Breast epithelium (tissue), 4 donors: ENCODE measurements at regions not wholly inside any gene's neighbourhood (a gene's known extent, or its start where the extent isn't known, plus 50 kb on each side); places are given as distances from the start of the nearest gene placed in this dataset.

Experiments used
- DNase-seq, 2 donors: peaks; one replicate each; pipeline ENCODE4 v3.0.0-alpha.2; 2019; ENCODE audit warnings: low spot score in 2 of 2
- H3K27ac ChIP-seq, 2 donors: fragments of 200-600 bp; sonication (generic) in 1 of 2; one replicate each; pipeline ENCODE4 v1.5.1; 2016 to 2019; ENCODE audit warnings: mild to moderate bottlenecking in 1 of 2
- H3K27me3 ChIP-seq, 2 donors: fragments of 200-600 bp; sonication (generic) in 1 of 2; one replicate each; pipeline versions ENCODE4 v1.5.1 to v1.6.0; 2017 to 2019; ENCODE audit warnings: control low read depth in 1 of 2, mild to moderate bottlenecking in 1 of 2
- H3K36me3 ChIP-seq: fragments of 200-600 bp; one replicate; pipeline ENCODE4 v1.5.1; 2019
- H3K4me1 ChIP-seq, 2 donors: fragments of 200-600 bp; sonication (generic); one replicate each; pipeline ENCODE4 v1.5.1; 2016 to 2019; ENCODE audit warnings: control low read depth in 1 of 2
- H3K4me3 ChIP-seq, 3 donors: fragments of 200-600 bp; sonication (generic); 1 replicate in 2 of 3; 2 replicates in 1 of 3; pipeline ENCODE4 v1.5.1; 2016 to 2019; ENCODE audit warnings: mild to moderate bottlenecking in 3 of 3, moderate library complexity in 2 of 3
- H3K9me3 ChIP-seq, 2 donors: fragments of 200-600 bp; sonication (generic) in 1 of 2; one replicate each; pipeline ENCODE4 v1.5.1; 2016 to 2019; ENCODE audit warnings: control low read depth in 1 of 2
- POLR2A ChIP-seq: fragments of 450-650 bp; IDR thresholded peaks from one replicate; pipeline ENCODE4 v1.6.1; 2016; ENCODE audit warnings: antibody characterized with exemption, mild to moderate bottlenecking, moderate library complexity
- POLR2AphosphoS5 ChIP-seq, 3 donors: sonication (generic); formaldehyde crosslinking; IDR thresholded peaks; one replicate each; pipeline ENCODE4 v1.6.1; 2017; ENCODE audit warnings: antibody characterized with exemption in 3 of 3
- intact Hi-C: fragments of 100-400 bp; cut with DNase I; formaldehyde crosslinking; loops from one replicate; pipeline ENCODE4 v1.15.1; 2023; ENCODE audit warnings: low total_unique reads
- TF ChIP-seq, protein P1 (sequence below), 3 donors: fragments of 450-650 bp; IDR thresholded peaks; one replicate each; pipeline ENCODE4 v1.5.1; 2016 to 2017; ENCODE audit warnings: antibody characterized with exemption in 3 of 3, mild to moderate bottlenecking in 3 of 3, moderate library complexity in 3 of 3

DNA sequence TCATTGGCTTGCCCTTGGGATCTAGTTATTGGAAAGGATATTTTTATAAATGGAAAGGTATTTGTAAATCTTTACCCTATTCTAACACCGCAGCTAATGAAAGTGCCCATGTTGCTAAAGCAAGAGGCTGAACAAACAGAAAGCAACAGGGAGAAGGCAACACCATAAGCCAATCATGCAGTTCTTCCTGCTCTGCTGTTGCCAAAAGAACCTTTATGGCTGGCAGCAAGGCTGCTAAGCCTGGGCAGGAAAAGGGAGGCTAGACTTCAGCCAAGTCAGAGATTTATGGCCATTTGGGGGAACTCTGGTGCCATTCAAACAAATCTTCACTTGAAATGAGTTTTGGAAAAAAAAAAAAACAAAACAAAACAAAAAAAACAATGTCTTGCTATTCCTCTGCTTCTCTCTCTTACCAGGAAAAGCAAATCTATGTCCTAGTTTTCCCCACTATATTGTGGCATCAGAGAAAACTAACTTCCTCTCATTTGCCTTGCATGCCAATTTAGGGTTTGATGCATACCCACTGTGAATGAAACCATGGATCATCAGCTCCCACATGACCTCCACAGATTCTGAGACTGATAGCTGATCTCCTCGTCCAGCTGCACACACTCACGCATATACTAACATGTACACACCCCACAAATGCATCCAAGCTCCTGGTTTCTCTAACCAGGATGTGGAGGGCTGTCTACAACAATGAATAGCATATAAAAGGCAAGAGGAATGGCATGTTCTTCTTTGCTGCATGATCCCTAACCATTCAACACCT, 179.3 kb downstream of the C1D start:
- DNase-seq = no peak
- Histone ChIP-seq H3K9me3 (no peaks in the 10 kb centered on the region), H3K4me3 (no peak overlapping the region), H3K27me3 (no peaks in the 10 kb centered on the region), H3K4me1 (no peaks in the 10 kb centered on the region), H3K27ac (no peak overlapping the region), H3K36me3 (no peaks in the 10 kb centered on the region)
- TF ChIP-seq POLR2AphosphoS5 (IDR thresholded peaks at IDR 0.05) = no peak
- TF ChIP-seq, protein P1, sequence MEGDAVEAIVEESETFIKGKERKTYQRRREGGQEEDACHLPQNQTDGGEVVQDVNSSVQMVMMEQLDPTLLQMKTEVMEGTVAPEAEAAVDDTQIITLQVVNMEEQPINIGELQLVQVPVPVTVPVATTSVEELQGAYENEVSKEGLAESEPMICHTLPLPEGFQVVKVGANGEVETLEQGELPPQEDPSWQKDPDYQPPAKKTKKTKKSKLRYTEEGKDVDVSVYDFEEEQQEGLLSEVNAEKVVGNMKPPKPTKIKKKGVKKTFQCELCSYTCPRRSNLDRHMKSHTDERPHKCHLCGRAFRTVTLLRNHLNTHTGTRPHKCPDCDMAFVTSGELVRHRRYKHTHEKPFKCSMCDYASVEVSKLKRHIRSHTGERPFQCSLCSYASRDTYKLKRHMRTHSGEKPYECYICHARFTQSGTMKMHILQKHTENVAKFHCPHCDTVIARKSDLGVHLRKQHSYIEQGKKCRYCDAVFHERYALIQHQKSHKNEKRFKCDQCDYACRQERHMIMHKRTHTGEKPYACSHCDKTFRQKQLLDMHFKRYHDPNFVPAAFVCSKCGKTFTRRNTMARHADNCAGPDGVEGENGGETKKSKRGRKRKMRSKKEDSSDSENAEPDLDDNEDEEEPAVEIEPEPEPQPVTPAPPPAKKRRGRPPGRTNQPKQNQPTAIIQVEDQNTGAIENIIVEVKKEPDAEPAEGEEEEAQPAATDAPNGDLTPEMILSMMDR (IDR thresholded peaks at IDR 0.05) = no peak
- TF ChIP-seq POLR2A = no peak
- intact Hi-C loops = no loop called here

DNA sequence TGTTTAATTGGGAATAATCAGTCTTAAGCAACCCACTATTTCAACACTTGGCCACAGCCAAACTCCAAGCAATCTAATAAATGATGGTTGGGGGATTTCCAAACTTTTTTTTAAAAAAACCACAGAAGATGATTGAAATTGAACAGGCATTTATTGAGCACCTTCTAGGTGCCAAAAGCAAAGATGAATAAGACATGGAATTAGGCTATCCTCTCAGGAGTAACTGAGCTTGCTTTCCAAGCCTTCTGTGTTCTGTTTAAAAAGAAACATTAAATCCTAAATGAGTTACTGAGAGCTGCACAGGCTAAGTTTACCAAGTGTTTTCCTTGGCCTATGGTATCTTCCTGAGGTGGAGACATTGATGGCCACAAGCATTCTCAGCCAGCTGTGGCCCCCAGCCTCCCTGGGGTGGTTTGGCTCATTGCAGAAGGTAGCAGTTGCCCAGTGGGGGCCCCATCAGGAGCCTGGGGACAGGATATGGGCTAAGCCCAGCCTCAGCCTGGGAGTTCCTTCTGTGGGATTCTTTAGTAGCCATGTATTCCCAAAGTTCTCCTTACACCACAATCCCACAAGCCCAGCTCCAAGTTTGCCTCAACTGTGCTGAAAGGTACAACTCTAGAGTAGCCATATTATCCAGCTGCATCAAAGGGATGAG, 174.3 kb downstream of the C1D start:
- TF ChIP-seq POLR2A (no peak), POLR2AphosphoS5 (IDR thresholded peaks at IDR 0.05) (no peak)
- TF ChIP-seq, protein P1 (IDR thresholded peaks at IDR 0.05) = no peak
- Histone ChIP-seq H3K27ac (no peak overlapping the region), H3K27me3 (no peaks in the 10 kb centered on the region), H3K36me3 (no peaks in the 10 kb centered on the region), H3K9me3 (no peaks in the 10 kb centered on the region), H3K4me1 (no peaks in the 10 kb centered on the region), H3K4me3 (no peak overlapping the region)
- intact Hi-C loops = no loop called here
- no peak for DNase-seq

DNA sequence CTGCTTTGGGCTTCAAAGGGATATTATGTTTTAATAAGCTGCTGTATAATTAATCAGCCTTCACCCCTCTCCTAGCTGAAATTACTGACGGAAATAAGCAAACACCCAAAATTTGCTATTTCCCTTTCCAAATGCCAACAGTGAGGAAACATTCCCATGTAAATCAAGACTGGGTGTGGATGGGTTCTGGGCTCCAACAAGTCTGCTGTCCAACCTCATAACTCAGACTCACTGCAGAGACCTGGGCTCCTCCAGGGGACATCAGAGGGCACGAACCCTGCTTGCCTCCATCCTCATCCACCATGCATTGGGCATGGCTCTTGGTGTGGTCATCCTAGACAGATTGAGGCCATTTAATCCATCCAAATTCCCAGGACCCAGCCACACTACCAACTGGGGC, 173.7 kb downstream of the C1D start:
- Histone ChIP-seq H3K27ac (no peak overlapping the region), H3K9me3 (no peaks in the 10 kb centered on the region), H3K27me3 (no peaks in the 10 kb centered on the region), H3K4me1 (no peaks in the 10 kb centered on the region), H3K4me3 (no peak overlapping the region), H3K36me3 (no peaks in the 10 kb centered on the region)
- no peak for DNase-seq
- TF ChIP-seq POLR2A (no peak), POLR2AphosphoS5 (IDR thresholded peaks at IDR 0.05) (no peak)
- TF ChIP-seq, protein P1 (IDR thresholded peaks at IDR 0.05) = no peak
- intact Hi-C loops = no loop called here

DNA sequence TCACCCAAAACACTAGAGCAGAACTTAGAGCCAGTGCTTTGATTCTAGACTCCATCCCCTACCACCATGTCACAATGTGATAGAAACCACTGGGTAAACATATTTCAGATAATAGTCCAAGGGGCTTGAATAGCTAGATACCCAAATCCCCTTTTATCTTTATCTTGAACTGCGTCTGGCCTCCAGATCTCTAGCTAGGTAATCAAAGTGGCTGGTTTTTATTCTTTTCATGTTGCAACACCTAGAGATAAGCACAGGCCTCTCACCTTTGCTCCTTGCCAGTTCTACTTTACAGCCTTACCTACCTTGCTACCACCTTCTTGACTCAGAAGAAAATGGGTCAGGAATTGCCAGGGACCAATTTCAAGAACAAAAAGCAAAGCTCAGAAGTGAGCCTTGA, 171.2 kb downstream of the C1D start:
- Histone ChIP-seq H3K36me3 (no peaks in the 10 kb centered on the region), H3K4me3 (no peak overlapping the region), H3K4me1 (no peaks in the 10 kb centered on the region), H3K27me3 (no peaks in the 10 kb centered on the region), H3K9me3 (no peaks in the 10 kb centered on the region), H3K27ac (no peak overlapping the region)
- no peak for DNase-seq
- TF ChIP-seq POLR2AphosphoS5 (IDR thresholded peaks at IDR 0.05) (no peak), POLR2A (no peak)
- TF ChIP-seq, protein P1 (IDR thresholded peaks at IDR 0.05) = no peak
- intact Hi-C loops = no loop called here

DNA sequence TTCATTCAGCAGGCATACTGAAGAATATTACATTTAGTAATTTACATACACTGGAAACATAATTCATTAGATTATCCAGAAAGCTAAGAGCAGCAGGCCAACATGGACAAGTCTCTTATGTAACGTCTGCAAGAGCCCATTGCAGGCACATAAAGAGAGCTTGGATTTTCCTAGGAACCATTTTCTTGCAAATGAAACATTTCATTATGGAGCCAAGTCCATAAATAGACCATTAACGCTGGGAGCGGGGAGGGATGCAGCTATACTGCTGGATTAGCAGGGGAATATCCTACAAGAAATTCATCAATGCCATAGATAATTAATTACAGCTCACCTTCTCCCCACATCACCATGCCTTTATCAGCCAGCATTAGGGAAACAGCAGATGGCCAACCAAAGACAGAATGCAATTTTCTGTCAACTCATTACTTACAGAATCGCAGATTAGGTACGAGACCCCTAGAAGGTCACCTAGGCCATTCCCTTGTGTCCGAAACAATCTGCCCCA, 170.4 kb downstream of the C1D start:
- Histone ChIP-seq H3K4me3 (no peak overlapping the region), H3K36me3 (no peaks in the 10 kb centered on the region), H3K4me1 (no peaks in the 10 kb centered on the region), H3K27me3 (no peaks in the 10 kb centered on the region), H3K27ac (no peak overlapping the region), H3K9me3 (no peaks in the 10 kb centered on the region)
- intact Hi-C loops = no loop called here
- no peak for TF ChIP-seq POLR2AphosphoS5 (IDR thresholded peaks at IDR 0.05)
- no peak for TF ChIP-seq POLR2A
- TF ChIP-seq, protein P1 (IDR thresholded peaks at IDR 0.05) = no peak
- DNase-seq = no peak
